HEK293 (cell line): ENCODE measurements at regions not wholly inside any gene's neighbourhood (a gene's known extent, or its start where the extent isn't known, plus 50 kb on each side); places are given as distances from the start of the nearest gene placed in this dataset.

ENCODE experiments used
- CTCF ChIA-PET: fragments of 350-600 bp; formaldehyde crosslinking; extraction: SDS; loops from one replicate; lab custom pipeline; 2021; ENCODE audit warnings: antibody characterized with exemption; lab: Yijun Ruan, JAX
- POLR2A ChIA-PET: fragments of 300-600 bp; formaldehyde crosslinking; extraction: SDS; loops from one replicate; lab custom pipeline; 2020; ENCODE audit warnings: antibody characterized with exemption, inconsistent platforms; lab: Yijun Ruan, JAX
- H3K27ac ChIP-seq: fragments of 200-500 bp; sonication (Bioruptor generic); 2 replicates; pipeline ENCODE4 v1.5.1; 2014; ENCODE audit warnings: low read depth, low read length, control low read depth, inconsistent platforms; ENCODE audit errors: extremely low read depth
- H3K36me3 ChIP-seq, 2 experiments: fragments of 200-500 bp in 1 of 2; sonication (Bioruptor generic) in 1 of 2; 1 replicate in 1 of 2; 2 replicates in 1 of 2; pipeline ENCODE4 v1.5.1; 2014 to 2017; ENCODE audit warnings: inconsistent platforms in 2 of 2, low read length in 2 of 2; ENCODE audit not compliant: control insufficient read depth in 2 of 2, insufficient read depth in 1 of 2
- H3K4me1 ChIP-seq: fragments of 200-500 bp; sonication (Bioruptor generic); 2 replicates; pipeline ENCODE4 v1.5.1; 2014; ENCODE audit warnings: mild to moderate bottlenecking, low read length, inconsistent platforms; ENCODE audit not compliant: control insufficient read depth, insufficient read depth
- H3K4me3 ChIP-seq: 2 replicates; pipeline ENCODE4 v1.5.1; 2011; ENCODE audit warnings: low read depth, mild to moderate bottlenecking, control low read depth, low read length, moderate library complexity
- H3K9me3 ChIP-seq: fragments of 200-500 bp; sonication (Bioruptor generic); 2 replicates; pipeline ENCODE4 v1.5.1; 2014; ENCODE audit warnings: low read depth, low read length, inconsistent platforms; ENCODE audit not compliant: control insufficient read depth, insufficient read depth
- INSM2 ChIP-seq: fragments of 450-650 bp; formaldehyde crosslinking; IDR thresholded peaks from 2 replicates; pipeline ENCODE4 v1.5.1; 2016; ENCODE audit warnings: missing biosample characterization, missing genetic modification characterization
- KLF8 ChIP-seq: fragments of 450-650 bp; formaldehyde crosslinking; IDR thresholded peaks from 2 replicates; pipeline ENCODE4 v1.5.1; 2016; ENCODE audit warnings: missing biosample characterization, missing genetic modification characterization
- OVOL3 ChIP-seq: fragments of 450-650 bp; formaldehyde crosslinking; IDR thresholded peaks from 2 replicates; pipeline ENCODE4 v1.5.1; 2016; ENCODE audit warnings: missing biosample characterization, missing genetic modification characterization
- PRDM2 ChIP-seq: fragments of 450-650 bp; formaldehyde crosslinking; IDR thresholded peaks from 2 replicates; pipeline ENCODE4 v1.5.1; 2016; ENCODE audit warnings: missing biosample characterization, missing genetic modification characterization, borderline replicate concordance
- SETDB1 ChIP-seq: IDR thresholded peaks from one replicate; pipeline ENCODE4 v1.6.1; 2017; ENCODE audit warnings: mild to moderate bottlenecking, low read length, moderate library complexity, mixed read lengths; ENCODE audit not compliant: insufficient read length
- TSHZ1 ChIP-seq: fragments of 450-650 bp; formaldehyde crosslinking; IDR thresholded peaks from 2 replicates; pipeline ENCODE4 v1.5.1; 2016; ENCODE audit warnings: missing biosample characterization, missing genetic modification characterization, borderline replicate concordance
- ZBTB26 ChIP-seq: fragments of 450-650 bp; formaldehyde crosslinking; optimal IDR thresholded peaks from 2 replicates; pipeline ENCODE3; 2016; ENCODE audit warnings: missing biosample characterization, mild to moderate bottlenecking, missing genetic modification characterization
- ZBTB6 ChIP-seq: fragments of 450-650 bp; formaldehyde crosslinking; IDR thresholded peaks from 2 replicates; pipeline ENCODE4 v1.5.1; 2017; ENCODE audit warnings: missing biosample characterization, missing genetic modification characterization
- ZFP69B ChIP-seq: fragments of 450-650 bp; formaldehyde crosslinking; IDR thresholded peaks from 2 replicates; pipeline ENCODE4 v1.5.1; 2016; ENCODE audit warnings: missing biosample characterization, missing genetic modification characterization
- ZNF10 ChIP-seq: fragments of 450-650 bp; formaldehyde crosslinking; IDR thresholded peaks from 2 replicates; pipeline ENCODE4 v1.5.1; 2017; ENCODE audit warnings: missing biosample characterization, missing genetic modification characterization
- ZNF121 ChIP-seq: fragments of 450-650 bp; formaldehyde crosslinking; IDR thresholded peaks from 2 replicates; pipeline ENCODE4 v1.5.1; 2016; ENCODE audit warnings: missing biosample characterization, missing genetic modification characterization
- ZNF2 ChIP-seq: fragments of 450-650 bp; formaldehyde crosslinking; IDR thresholded peaks from 2 replicates; pipeline ENCODE4 v1.5.1; 2016; ENCODE audit warnings: missing biosample characterization, missing genetic modification characterization
- ZNF239 ChIP-seq: fragments of 450-650 bp; formaldehyde crosslinking; IDR thresholded peaks from 2 replicates; pipeline ENCODE4 v1.5.1; 2016; ENCODE audit warnings: missing biosample characterization, missing genetic modification characterization
- ZNF26 ChIP-seq: fragments of 450-650 bp; formaldehyde crosslinking; IDR thresholded peaks from 2 replicates; pipeline ENCODE4 v1.5.1; 2016; ENCODE audit warnings: missing biosample characterization, missing genetic modification characterization
- ZNF416 ChIP-seq: fragments of 450-650 bp; formaldehyde crosslinking; IDR thresholded peaks from 2 replicates; pipeline ENCODE4 v1.5.1; 2016; ENCODE audit warnings: missing biosample characterization, missing genetic modification characterization
- ZNF473 ChIP-seq: fragments of 450-650 bp; formaldehyde crosslinking; IDR thresholded peaks from 2 replicates; pipeline ENCODE4 v1.5.1; 2017; ENCODE audit warnings: missing biosample characterization, missing genetic modification characterization
- ZNF558 ChIP-seq: fragments of 450-650 bp; formaldehyde crosslinking; IDR thresholded peaks from 2 replicates; pipeline ENCODE4 v1.5.1; 2016; ENCODE audit warnings: missing biosample characterization, missing genetic modification characterization
- ZNF626 ChIP-seq: fragments of 450-650 bp; sonication (Bioruptor Pico); formaldehyde crosslinking; IDR thresholded peaks from 2 replicates; pipeline ENCODE4 v1.5.1; 2018; ENCODE audit warnings: missing biosample characterization, missing genetic modification characterization, inconsistent platforms
- ZNF639 ChIP-seq: fragments of 450-650 bp; formaldehyde crosslinking; IDR thresholded peaks from 2 replicates; pipeline ENCODE4 v1.5.1; 2016; ENCODE audit warnings: missing biosample characterization, missing genetic modification characterization
- ZXDB ChIP-seq: fragments of 450-650 bp; formaldehyde crosslinking; IDR thresholded peaks from 2 replicates; pipeline ENCODE4 v1.5.1; 2016; ENCODE audit warnings: missing biosample characterization, missing genetic modification characterization

GRCh38 chr16:31715915-31716314 is 157.7 kb upstream of the ZNF267 start:
- peaks cover 0 to 26% of the 10 kb centered on the region in 2 experiments; a peak in 1 of 3 replicates for H3K36me3 ChIP-seq
- H3K27ac ChIP-seq = no peak overlapping the region
- peaks cover 5% of the 10 kb centered on the region; the same call in 1 of the 2 replicates for H3K4me1 ChIP-seq
- H3K4me3 ChIP-seq = no peak overlapping the region
- no peaks in the 10 kb centered on the region for H3K9me3 ChIP-seq
- ChIA-PET CTCF (interaction anchor here (0.8 to 1.0 kb wide), 2 partner anchors 21 to 651 kb away, joined by 3 read pairs; no protein-coding TSS in a partner anchor), POLR2A (no interaction called here)
- TF ChIP-seq ZNF416 (tag by site-specific recombination) (no peak), ZNF639 (tag by site-specific recombination) (no peak), ZNF121 (tag by site-specific recombination) (no peak), ZNF26 (tag by site-specific recombination) (no peak), ZFP69B (tag by site-specific recombination) (no peak), ZNF558 (tag by site-specific recombination) (no peak), ZNF10 (no peak), INSM2 (tag by site-specific recombination) (no peak), ZXDB (no peak), PRDM2 (no peak), OVOL3 (no peak), KLF8 (tag by site-specific recombination) (no peak), ZNF239 (no peak), SETDB1 (no peak), TSHZ1 (tag by site-specific recombination) (no peak), ZBTB6 (tag by site-specific recombination) (no peak), ZNF473 (tag by site-specific recombination) (no peak), ZNF2 (tag by site-specific recombination) (no peak), ZNF626 (tag by site-specific recombination) (no peak), ZBTB26 (no peak)
